Thoracic aorta (tissue), 2 donors: ENCODE measurements at regions not wholly inside any gene's neighbourhood (a gene's known extent, or its start where the extent isn't known, plus 50 kb on each side); places are given as distances from the start of the nearest gene placed in this dataset.

Source experiments
- ATAC-seq: fragments of 150-250 bp; one replicate; pipeline ENCODE4 v1.8.0; 2017; ENCODE audit warnings: low read depth; ENCODE audit not compliant: insufficient number of reproducible peaks, low FRiP score
- DNase-seq: peaks from one replicate; pipeline ENCODE4 v3.0.0-alpha.2; 2020; ENCODE audit warnings: low spot score
- H3K27ac ChIP-seq, 2 donors: fragments of 200-600 bp; sonication (generic); 1 replicate in 1 of 2; 2 replicates in 1 of 2; pipeline ENCODE4 v1.5.1; 2016; ENCODE audit warnings: mild to moderate bottlenecking in 2 of 2, moderate library complexity in 2 of 2
- H3K27me3 ChIP-seq: fragments of 200-600 bp; sonication (generic); replicated peaks from 2 replicates; pipeline ENCODE4 v1.6.0; 2016; ENCODE audit warnings: mild to moderate bottlenecking; ENCODE audit not compliant: insufficient read depth
- H3K36me3 ChIP-seq: fragments of 200-600 bp; sonication (generic); one replicate; pipeline ENCODE4 v1.5.1; 2016
- H3K4me1 ChIP-seq, 2 donors: fragments of 200-600 bp; sonication (generic); 1 replicate in 1 of 2; 2 replicates in 1 of 2; pipeline versions ENCODE4 v1.5.1 to v1.6.0; 2016; ENCODE audit warnings: low read depth in 2 of 2, mild to moderate bottlenecking in 1 of 2; ENCODE audit not compliant: control insufficient read depth in 1 of 2
- H3K4me3 ChIP-seq: fragments of 200-600 bp; sonication (generic); 2 replicates; pipeline ENCODE4 v1.5.1; 2016; ENCODE audit warnings: mild to moderate bottlenecking
- H3K9me3 ChIP-seq: fragments of 200-600 bp; sonication (generic); 2 replicates; pipeline ENCODE4 v1.5.1; 2016
- CTCF ChIP-seq: fragments of 200-600 bp; sonication (generic); IDR thresholded peaks from one replicate; pipeline ENCODE4 v1.5.1; 2019; ENCODE audit warnings: antibody characterized with exemption

GRCh38 chr14:85978582-85979250 lies 448.8 kb downstream of the FLRT2 start:
- no peak for DNase-seq
- Histone ChIP-seq H3K9me3 (no peaks in the 10 kb centered on the region), H3K27ac (no peak overlapping the region), H3K4me3 (no peak overlapping the region), H3K36me3 (no peaks in the 10 kb centered on the region), H3K4me1 (no peaks in the 10 kb centered on the region), H3K27me3 (no peaks in the 10 kb centered on the region)
- no peak for ATAC-seq
- no peak for TF ChIP-seq CTCF

DNA sequence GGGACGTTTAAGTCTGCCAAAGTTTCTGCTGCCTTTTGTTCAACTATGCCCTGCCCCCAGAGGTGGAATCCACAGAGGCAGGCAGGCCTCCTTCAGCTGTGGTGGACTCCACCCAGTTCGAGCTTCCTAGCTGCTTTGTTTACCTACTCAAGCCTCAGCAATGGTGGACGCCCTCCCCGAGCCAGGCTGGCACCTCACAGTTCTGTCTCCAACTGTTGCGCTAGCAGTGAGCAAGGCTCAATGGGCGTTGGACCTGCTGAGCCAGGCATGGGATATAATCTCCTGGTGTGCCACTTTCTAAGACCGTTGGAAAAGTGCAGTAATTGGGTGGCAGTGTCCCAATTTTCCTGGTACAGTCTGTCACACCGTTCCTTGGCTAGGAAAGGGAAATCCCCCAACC lies 444.7 kb downstream of the FLRT2 start:
- Histone ChIP-seq H3K36me3 (no peaks in the 10 kb centered on the region), H3K4me3 (no peak overlapping the region), H3K27ac (no peak overlapping the region), H3K27me3 (no peaks in the 10 kb centered on the region), H3K9me3 (no peaks in the 10 kb centered on the region), H3K4me1 (no peaks in the 10 kb centered on the region)
- TF ChIP-seq CTCF = no peak
- DNase-seq (no peak), ATAC-seq (no peak)

DNA sequence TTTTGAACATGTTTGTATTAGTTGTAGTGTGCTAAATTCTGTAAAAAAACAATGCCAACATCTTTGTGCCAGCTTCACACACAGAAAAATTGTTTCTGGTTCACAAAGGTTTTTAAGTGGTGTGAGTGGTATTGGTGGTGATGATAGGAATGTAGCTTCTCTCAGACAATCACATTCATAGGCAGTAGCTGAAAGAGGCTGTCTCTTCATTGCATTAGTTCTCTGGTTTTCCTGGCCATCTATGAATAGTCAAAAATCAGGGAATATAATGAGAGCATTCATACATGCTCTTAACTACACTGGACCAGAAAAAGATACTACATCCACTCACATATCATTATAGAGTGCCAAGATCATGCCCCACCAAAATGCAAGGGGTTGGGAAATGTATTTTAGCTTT lies 433.5 kb downstream of the FLRT2 start:
- no peak for TF ChIP-seq CTCF
- H3K27ac ChIP-seq = no peak overlapping the region
- no peaks in the 10 kb centered on the region for H3K36me3 ChIP-seq
- no peaks in the 10 kb centered on the region for H3K9me3 ChIP-seq
- no peak for ATAC-seq
- H3K27me3 ChIP-seq = no peaks in the 10 kb centered on the region
- H3K4me1 ChIP-seq = no peaks in the 10 kb centered on the region
- no peak for DNase-seq
- no peak overlapping the region for H3K4me3 ChIP-seq

DNA sequence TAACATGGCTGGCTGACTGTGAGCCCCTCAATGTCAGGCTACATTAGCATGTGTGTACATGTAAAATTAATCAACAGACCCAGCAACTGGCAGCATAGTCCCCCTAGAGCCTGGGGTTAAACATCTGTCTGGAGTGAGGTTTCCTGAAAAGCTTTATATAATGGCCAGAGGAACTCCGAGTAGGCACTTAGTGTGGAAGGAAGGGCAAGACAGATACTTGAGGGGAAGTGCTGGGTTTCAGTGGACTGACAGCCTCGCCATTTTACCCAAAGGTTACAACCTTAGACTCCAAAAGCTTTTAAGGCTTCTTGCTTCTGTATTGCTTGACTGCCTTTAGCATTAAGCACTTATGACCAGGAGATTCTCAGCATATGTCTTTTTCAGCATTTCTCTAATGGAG lies 430.8 kb downstream of the FLRT2 start:
- no peaks in the 10 kb centered on the region for H3K4me1 ChIP-seq
- H3K4me3 ChIP-seq = no peak overlapping the region
- ATAC-seq = no peak
- DNase-seq = no peak
- no peak overlapping the region for H3K27ac ChIP-seq
- no peak for TF ChIP-seq CTCF
- no peaks in the 10 kb centered on the region for H3K27me3 ChIP-seq
- H3K36me3 ChIP-seq = no peaks in the 10 kb centered on the region
- H3K9me3 ChIP-seq = no peaks in the 10 kb centered on the region

GRCh38 chr14:85959063-85959462 lies 429.1 kb downstream of the FLRT2 start:
- ATAC-seq (no peak), DNase-seq (no peak)
- no peak for TF ChIP-seq CTCF

More at GRCh38 chr14:85959063-85959462, 429.1 kb downstream of the FLRT2 start:
- Histone ChIP-seq H3K27ac (no peak overlapping the region), H3K4me3 (no peak overlapping the region), H3K27me3 (no peaks in the 10 kb centered on the region), H3K4me1 (no peaks in the 10 kb centered on the region), H3K36me3 (no peaks in the 10 kb centered on the region), H3K9me3 (no peaks in the 10 kb centered on the region)
